ENCODE measurements at regions not wholly inside any gene's neighbourhood (a gene's known extent, or its start where the extent isn't known, plus 50 kb on each side); places are given as distances from the start of the nearest gene placed in this dataset.
"Not testable (repeated sequence)": the region's sequence is repeated elsewhere in the genome, so short reads cannot be mapped to it uniquely, and the experiment has no call there.

DNA sequence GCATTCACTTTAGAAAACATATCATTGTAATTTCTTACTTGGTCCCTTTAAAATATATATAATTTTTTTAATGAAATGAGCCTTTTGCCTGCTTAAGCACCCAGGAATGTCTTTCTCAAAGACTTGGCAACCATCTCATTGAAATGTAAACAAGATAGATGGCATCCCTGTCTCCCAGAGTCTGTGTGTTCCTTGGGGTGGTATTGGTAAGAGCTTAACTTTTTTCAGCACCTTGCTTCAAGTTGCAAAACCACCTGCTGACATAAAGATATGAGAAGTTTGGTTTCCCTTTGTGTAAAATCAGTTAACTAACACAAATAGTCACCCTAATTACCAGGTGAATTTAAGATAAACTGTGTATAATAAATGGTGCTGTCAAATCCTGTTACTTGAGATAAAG lies 266.9 kb downstream of the DSC3 start:
- Histone ChIP-seq H3K27me3 (no peaks in the 10 kb centered on the region), H3K27ac (no peak overlapping the region), H3K4me3 (no peak overlapping the region), H3K4me1 (no peaks in the 10 kb centered on the region), H3K9me3 (no peaks in the 10 kb centered on the region), H3K36me3 (no peaks in the 10 kb centered on the region)
- DNase-seq (ENCODE audit: low spot score in 2 of 2), result no peak
- TF ChIP-seq POLR2AphosphoS5 (IDR thresholded peaks at IDR 0.05) (no peak), EP300 (IDR thresholded peaks at IDR 0.05) (no peak), POLR2A (IDR thresholded peaks at IDR 0.05) (no peak)
- TF ChIP-seq, protein P1, sequence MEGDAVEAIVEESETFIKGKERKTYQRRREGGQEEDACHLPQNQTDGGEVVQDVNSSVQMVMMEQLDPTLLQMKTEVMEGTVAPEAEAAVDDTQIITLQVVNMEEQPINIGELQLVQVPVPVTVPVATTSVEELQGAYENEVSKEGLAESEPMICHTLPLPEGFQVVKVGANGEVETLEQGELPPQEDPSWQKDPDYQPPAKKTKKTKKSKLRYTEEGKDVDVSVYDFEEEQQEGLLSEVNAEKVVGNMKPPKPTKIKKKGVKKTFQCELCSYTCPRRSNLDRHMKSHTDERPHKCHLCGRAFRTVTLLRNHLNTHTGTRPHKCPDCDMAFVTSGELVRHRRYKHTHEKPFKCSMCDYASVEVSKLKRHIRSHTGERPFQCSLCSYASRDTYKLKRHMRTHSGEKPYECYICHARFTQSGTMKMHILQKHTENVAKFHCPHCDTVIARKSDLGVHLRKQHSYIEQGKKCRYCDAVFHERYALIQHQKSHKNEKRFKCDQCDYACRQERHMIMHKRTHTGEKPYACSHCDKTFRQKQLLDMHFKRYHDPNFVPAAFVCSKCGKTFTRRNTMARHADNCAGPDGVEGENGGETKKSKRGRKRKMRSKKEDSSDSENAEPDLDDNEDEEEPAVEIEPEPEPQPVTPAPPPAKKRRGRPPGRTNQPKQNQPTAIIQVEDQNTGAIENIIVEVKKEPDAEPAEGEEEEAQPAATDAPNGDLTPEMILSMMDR (IDR thresholded peaks at IDR 0.05), result no peak

DNA sequence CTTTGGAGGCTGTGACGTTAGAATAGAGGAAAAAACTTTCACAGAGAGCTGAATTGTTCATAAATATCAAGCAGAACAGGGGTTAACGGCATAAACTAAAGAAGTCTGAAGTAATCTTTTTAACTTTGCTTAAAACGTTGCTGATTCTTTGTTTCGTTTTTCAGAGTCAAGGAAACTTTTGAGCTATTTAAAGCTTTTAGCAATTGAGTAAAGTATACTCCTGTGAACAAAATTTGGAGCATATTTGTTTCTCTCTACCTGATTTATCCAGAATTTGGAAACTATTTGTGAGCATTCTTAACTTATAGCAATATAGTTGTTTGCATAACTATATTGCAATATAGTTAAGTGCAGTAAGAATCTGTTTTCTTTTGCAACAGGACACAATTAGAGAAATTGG lies 270.4 kb downstream of the DSC3 start:
- H3K9me3 ChIP-seq; H3K27me3 ChIP-seq; H3K27ac ChIP-seq; H3K4me1 ChIP-seq; H3K4me3 ChIP-seq; H3K36me3 ChIP-seq; DNase-seq (ENCODE audit: low spot score in 2 of 2): not testable (repeated sequence)
- whole genome bisulfite sequencing, result 77% methylated on average over 4 of the region's 4 CpGs

DNA sequence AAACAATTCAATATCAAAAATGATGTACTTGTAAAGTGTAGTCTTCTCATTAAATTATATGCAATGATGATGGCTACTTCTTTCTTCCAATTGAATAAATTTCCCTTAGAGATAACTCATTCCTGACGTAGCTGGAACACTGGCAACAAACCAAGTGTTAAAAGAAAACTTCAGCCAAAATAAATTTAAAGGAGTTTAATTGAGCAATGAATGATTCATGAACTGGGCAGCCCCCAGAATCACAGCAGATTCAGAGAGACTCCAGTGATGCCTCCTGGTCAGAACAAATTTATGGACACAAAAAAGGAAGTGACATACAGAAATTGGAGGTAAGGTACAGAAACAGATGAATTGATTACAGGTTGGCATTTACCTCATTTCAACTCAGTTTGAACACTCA lies 276.5 kb downstream of the DSC3 start:
- Histone ChIP-seq H3K4me1 (no peaks in the 10 kb centered on the region), H3K27me3 (no peaks in the 10 kb centered on the region), H3K9me3 (no peaks in the 10 kb centered on the region), H3K36me3 (no peaks in the 10 kb centered on the region), H3K4me3 (no peak overlapping the region), H3K27ac (no peak overlapping the region)
- no peak for DNase-seq (ENCODE audit: low spot score in 2 of 2)
- TF ChIP-seq POLR2AphosphoS5 (IDR thresholded peaks at IDR 0.05) (no peak), EP300 (IDR thresholded peaks at IDR 0.05) (no peak), POLR2A (IDR thresholded peaks at IDR 0.05) (no peak)
- TF ChIP-seq, protein P1 (IDR thresholded peaks at IDR 0.05), result no peak
- 23% methylated on average over 1 of the region's 1 CpG for WGBS

DNA sequence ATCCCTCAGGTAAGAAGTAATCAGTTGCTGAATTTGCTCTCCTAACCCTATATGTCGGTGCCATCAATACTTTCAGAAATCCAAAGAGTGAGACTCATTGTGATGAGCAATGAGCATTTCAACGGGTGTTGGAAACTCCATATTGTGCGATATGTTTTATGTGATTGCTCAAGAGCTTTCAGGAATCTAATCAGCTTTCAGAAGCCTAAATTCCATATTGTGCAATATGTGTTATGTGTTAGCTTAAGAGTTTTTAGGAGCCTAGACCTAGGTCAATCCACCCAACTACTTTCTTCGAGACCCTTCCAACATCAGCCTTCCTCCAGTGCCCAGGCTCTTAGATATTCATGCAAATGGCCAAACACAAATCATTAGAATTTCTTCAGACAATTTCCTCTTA lies 277.3 kb downstream of the DSC3 start:
- no peaks in the 10 kb centered on the region for H3K4me1 ChIP-seq

DNA sequence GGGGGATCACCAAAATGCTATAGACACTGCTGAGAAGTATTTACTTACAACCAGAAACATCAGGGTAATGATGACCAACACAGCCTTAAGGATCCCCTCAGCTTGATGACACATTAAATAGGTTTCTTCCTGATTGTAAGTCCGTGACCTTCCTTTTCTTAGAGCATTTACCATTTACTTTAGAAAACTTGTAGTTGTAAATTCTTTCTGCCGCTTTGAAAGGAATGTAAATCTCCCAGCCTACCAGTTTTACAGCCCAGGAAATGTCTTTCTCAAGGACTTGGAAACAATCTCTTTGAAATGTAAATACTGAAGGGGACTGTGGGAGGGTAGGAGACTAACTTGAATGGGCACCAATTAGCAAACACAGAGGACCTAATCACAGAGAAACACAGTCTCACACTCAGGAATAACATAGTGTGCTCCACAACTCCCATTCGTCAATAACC lies 278.6 kb downstream of the DSC3 start:
- no peak overlapping the region for H3K4me3 ChIP-seq
- DNase-seq (ENCODE audit: low spot score in 2 of 2), result no peak
- no peaks in the 10 kb centered on the region for H3K27me3 ChIP-seq
- H3K27ac ChIP-seq, result no peak overlapping the region
- no peaks in the 10 kb centered on the region for H3K4me1 ChIP-seq
- WGBS, result 20% methylated on average over 3 of the region's 3 CpGs
- no peaks in the 10 kb centered on the region for H3K36me3 ChIP-seq
- no peaks in the 10 kb centered on the region for H3K9me3 ChIP-seq
- TF ChIP-seq, protein P1 (IDR thresholded peaks at IDR 0.05), result no peak
- TF ChIP-seq EP300 (IDR thresholded peaks at IDR 0.05) (no peak), POLR2AphosphoS5 (IDR thresholded peaks at IDR 0.05) (no peak), POLR2A (IDR thresholded peaks at IDR 0.05) (no peak)

More for the DNA sequence above, 277.3 kb downstream of the DSC3 start:
- 66% methylated on average over 4 of the region's 4 CpGs for WGBS
- Histone ChIP-seq H3K4me3 (no peak overlapping the region), H3K9me3 (no peaks in the 10 kb centered on the region), H3K27ac (no peak overlapping the region), H3K27me3 (no peaks in the 10 kb centered on the region), H3K36me3 (no peaks in the 10 kb centered on the region)
- TF ChIP-seq EP300 (IDR thresholded peaks at IDR 0.05) (no peak), POLR2AphosphoS5 (IDR thresholded peaks at IDR 0.05) (no peak), POLR2A (IDR thresholded peaks at IDR 0.05) (no peak)
- TF ChIP-seq, protein P1 (IDR thresholded peaks at IDR 0.05), result no peak
- no peak for DNase-seq (ENCODE audit: low spot score in 2 of 2)

DNA sequence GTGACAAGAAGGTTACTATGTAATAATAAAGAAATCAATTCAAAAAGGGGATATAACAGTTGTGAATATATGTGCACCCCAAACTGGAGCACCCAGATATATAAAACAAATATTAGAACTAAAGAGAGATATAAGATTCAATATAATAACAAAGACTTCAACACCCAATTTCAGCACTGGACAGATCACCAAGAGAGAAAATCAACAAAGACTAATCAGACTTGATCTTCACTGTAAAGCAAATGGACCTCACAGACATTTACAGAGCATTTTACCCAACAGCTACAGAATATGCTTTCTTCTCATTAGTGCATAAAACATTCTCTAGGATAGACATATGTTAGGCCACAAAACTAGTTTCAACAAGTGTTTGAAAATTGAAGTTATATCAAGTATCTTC lies 287.7 kb downstream of the DSC3 start:
- no peaks in the 10 kb centered on the region for H3K4me1 ChIP-seq
- H3K27ac ChIP-seq, result no peak overlapping the region
- H3K36me3 ChIP-seq, result no peaks in the 10 kb centered on the region
- H3K27me3 ChIP-seq, result no peaks in the 10 kb centered on the region
- H3K4me3 ChIP-seq, result no peak overlapping the region
- TF ChIP-seq POLR2A (IDR thresholded peaks at IDR 0.05) (no peak), POLR2AphosphoS5 (IDR thresholded peaks at IDR 0.05) (no peak), EP300 (IDR thresholded peaks at IDR 0.05) (no peak)
- TF ChIP-seq, protein P1 (IDR thresholded peaks at IDR 0.05), result no peak
- no peak for DNase-seq (ENCODE audit: low spot score in 2 of 2)
- no peaks in the 10 kb centered on the region for H3K9me3 ChIP-seq
